ENCODE measurements at regions not wholly inside any gene's neighbourhood (a gene's known extent, or its start where the extent isn't known, plus 50 kb on each side); places are given as distances from the start of the nearest gene placed in this dataset.
A peak's percentile ranks its signal among the peaks of the same experiment; 100 is the strongest.
"Not testable (repeated sequence)": the region's sequence is repeated elsewhere in the genome, so short reads cannot be mapped to it uniquely, and the experiment has no call there.

DNA sequence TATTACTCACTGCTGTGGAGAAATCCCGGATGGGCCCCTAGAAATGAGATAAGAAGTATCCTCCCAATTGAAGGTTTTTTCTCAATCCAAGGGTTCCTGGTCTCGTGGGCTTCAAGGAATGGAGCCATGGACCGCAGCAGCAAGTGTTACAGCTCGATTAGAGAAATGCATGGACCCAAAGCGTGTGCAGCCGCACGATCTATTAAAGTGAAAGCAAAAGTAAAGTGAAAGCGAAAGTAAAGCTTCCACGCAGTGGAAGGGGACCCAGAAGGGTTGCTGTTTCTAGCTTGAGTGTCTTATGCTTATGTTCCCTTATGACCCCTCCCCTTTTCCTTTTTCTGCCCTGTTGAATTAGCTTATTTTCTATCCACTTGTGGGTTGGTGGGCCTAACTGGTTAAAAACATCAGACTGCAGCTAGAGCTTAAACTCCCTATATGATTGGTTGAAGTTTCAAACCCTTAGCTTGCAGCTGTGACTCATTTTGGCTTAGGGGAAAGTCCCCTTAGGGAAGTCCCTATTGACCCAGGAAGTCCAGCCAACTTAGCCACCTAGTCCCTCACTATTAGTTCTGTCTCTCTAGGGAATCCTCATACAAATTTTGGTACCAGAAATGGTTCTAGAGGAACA is 1111.8 kb downstream of the TAF11L14 start:
- DNase-seq, result peak; percentile 15

DNA sequence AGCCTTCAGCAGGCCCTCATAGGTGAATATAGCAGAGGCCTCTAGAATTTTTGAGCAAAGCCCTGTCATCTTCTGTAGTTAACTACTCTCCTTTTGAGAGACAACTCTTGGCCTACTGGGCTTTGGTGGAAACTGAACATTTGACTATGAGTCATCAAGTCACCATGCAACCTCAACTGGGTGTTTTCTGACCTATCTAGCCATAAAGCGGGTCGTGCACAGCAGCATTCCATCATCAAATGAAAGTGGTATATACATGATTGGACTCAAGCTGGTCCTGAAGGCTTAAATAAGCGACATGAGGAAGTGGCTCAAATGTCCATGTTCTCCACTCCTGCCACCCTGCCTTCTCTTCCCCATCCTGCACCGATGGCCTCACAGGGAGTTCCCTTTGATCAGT is 1115.5 kb downstream of the TAF11L14 start:
- no peak for DNase-seq

DNA sequence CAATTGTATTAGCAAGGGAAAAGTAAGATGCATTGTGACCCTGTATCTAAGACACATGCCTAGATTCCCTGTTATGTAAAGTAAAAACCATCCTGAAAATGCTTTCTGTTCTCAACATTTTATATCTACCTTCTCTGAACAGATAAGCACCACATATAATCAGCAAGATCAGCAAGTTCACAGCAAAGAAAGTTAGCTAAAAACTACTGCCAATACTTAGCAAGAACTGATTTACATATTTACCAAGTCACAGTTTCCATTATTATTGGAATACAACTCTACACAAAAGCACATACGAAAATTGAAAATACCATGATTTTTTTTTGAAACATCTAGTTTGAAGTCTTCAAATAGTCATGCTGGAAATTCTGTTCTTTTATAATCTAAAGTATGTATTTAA is 1118.1 kb downstream of the TAF11L14 start:
- DNase-seq, result no peak

DNA sequence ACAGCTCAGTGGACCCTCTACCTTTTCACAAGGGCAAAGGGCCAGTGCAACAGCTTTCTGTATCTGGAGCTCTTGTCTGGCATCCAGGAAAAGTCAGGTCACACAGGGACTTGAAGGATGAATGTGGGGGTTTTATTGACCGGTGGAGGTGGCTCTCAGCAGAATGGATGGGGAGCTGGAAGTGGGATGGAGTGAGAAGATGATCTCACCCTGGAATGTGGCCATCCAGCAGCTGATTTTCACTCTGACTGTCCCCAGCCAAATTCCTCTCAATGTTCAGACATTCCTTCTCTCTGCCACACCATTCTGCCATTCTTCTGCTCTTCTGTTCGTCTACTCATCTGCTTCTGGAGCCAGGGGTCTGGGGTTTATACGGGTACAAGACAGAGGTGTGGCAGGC is 1119.9 kb downstream of the TAF11L14 start:
- no peak for DNase-seq

DNA sequence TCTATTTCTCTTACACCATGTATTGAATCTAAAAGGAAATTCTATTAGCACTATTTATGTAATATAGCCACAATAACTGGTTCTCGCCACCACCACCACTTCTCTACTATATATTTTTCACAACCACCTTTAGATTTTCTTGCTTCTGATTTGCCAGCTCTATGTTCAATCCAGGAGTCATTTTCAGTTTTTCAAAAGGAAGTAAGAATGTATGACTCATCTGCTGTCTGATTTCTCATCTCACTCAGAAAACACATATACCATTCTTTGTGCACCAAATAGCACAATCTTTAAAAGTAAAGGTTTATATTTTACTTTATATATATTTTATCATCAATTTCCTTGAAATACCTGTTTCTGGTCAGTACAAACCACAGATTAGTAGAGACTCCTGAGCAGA is 1127.5 kb downstream of the TAF11L14 start:
- no peak for DNase-seq

DNA sequence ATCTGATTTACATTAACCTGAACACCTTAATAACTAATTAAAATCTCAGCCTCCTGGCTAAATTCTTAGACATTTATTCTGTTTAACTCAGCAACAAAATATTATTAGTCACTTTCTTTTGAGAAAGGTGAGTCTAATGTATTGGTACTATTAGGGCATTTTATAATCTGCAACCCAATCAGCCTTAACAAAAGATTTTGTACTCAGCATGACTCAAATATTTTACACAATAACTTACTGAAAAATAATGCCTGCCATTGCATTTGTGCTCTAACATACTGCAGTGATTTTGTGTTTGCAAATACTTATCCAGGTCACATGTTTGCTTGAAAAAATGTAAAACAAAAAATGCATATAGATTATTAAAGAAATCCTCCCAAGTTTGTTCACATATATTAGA is 1129.9 kb downstream of the TAF11L14 start:
- no peak for DNase-seq

DNA sequence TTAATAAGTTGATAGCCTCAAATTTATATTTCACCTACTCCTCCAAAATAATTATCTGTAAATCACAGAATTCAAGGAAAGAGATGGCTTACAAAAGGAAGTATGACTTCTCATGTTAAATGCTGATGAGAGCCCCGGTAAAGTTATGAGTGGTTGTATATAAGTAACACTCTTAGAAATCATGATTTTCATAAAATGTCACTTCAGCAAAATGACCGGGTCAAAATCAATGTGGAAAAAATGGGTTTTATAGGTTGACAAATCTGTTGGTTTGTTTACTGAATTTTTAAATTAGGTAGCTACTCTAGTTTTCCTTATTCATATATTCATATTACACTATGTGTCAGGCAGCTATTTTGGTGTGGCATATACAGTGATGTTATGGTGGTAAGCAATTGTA is 1131.0 kb downstream of the TAF11L14 start:
- DNase-seq, result no peak

DNA sequence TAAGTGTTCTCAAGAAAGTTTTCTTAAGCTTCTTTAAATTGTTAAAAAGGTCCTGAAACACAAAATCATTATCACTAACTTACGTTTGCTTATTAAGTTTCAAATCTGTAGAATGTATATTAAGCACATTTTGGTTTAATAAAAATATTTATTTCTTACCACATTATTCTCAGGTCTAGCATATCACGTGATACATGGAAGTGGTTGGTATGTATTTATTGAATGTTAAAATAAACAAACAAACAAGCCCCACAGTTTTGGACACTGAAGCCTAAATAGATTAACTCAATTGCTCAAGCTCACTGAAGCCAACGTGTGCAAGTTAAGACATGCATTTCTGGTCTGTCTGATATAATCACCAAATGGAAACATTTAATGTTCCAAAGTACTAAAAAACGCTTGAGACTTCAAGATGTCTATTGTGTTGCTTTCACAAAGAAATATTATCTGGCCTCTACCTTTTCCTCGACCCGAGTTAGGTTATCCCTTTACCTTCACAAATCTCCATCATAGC is 1136.9 kb downstream of the TAF11L14 start:
- DNase-seq, result no peak

DNA sequence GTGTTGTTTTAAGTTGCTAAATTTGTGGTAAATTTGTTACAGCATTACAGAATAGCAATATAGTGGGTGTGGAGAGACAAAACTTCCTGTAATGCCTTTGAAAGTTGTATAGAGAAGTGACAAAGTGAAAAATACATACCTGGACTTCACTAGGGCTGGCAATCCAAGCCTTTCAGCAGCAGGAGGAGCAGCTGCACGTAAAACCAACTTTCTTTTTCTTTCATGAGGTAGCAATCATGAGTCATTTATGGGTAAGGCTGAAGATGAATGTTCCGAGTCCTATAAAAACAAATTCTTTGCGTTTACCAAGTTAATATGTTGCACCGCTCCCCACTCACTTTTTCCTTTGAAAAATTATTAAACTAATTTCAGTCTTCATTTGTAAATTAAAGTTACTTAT is 1138.2 kb downstream of the TAF11L14 start:
- DNase-seq, result no peak

DNA sequence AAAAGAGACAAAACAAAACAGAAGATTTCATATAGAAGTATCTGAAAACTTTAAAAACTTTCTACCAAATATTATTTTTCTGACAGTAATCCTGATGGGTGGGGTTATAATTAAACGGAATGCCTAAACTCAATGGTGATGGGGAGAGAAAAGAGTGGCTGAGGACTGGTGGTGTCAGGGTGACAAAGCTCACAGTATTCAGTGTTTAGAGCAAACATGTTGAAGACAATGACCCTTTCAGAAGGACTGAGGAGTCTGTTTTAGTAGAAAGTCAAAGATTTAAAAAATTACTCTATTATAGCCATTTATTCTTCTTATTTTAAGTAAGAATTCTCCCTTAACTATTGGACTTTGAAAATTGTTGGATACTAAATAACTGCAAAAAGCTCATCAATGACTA is 1144.0 kb downstream of the TAF11L14 start:
- DNase-seq, result no peak

DNA sequence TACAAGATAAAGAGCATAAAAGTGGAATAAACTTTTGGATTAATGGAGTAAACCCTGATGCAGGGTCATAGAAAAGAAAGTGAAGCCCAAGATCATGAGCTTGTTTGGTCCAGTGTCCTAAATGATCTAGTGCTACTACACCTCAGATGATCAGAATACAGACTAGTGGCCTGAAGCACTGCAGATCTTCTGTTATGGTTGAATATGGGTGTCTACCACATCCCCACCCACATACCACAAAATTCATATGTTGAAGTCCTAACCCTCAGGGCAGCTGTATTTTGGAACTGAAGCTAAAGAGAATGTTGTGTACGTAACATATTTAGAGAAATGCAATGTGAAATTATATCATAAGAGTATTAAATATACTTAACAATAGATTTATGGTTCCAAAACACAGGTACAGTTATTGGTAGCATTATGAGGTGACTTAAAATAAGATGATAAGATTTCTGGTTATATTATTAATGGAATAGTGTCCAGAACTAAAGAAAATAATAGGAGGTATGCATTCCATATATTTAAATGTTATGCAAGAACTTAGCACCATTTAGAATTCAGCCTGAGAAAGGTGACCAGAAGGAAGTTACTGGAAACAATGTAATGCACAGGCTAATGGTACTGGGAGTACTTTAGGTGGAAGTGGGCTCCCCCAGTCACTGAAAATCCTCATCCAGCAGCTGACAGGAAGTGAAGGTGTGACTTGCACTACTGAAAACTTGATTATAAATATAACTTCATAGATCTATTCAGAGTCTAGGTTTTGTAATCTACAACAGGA is 1155.1 kb downstream of the TAF11L14 start:
- DNase-seq, result no peak

DNA sequence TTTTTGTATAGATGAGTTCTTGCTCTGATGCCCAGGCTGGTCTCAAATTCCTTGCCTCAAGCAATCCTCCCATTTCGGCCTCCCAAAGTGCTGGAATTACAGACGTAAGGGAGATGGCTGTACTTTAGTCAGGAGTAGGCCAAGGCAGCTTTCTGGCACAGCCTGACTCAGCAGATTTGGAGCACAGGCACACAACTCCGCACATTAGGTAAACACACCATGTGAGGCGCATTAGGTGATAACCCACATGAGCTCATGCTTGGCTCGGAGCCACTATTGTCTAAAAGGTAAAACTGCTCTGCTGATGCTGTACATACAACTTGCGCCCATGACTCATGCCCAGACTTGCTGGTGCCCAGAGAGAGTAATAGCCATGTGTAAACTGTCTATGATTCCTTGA is 1157.9 kb downstream of the TAF11L14 start:
- DNase-seq, result no peak

DNA sequence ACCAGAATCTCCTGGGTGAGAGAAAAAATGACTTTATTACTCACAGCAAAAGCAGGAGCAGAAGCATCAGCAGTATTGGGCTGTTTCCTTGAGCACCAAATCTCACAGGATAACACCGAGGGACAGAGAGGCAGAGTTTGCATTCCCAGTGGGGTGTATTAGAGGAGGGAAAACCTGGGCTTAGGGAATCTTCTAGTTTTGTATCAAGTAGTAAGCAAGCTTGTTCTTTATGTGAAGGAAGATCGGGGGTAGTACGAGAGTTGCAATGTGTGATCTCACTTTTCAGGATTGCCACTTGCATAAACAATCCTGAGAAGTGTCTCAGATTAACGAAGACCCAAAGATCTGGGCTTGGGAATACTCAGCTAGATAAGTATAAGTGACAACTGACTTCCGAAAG is 1163.0 kb downstream of the TAF11L14 start:
- DNase-seq, result no peak

DNA sequence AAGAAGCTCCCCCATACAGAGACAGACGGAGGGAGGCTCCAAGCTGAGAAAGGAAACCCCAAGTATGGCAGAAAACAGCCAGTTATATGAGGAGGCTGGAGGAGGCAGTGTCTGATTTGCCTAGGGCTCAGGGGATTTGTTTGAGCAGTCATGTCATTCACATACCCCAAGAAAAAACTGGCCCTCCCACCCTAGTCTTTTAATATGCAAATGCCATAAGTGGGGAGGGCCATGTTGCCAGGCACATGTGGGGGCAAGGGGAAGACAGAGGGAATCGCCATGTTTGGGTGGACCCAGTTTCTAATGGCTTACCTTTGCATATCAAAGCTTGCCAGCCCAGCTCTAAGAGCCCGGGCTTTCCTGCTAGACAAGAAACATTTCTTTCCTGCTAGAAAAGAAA is 1163.8 kb downstream of the TAF11L14 start:
- DNase-seq, result no peak

DNA sequence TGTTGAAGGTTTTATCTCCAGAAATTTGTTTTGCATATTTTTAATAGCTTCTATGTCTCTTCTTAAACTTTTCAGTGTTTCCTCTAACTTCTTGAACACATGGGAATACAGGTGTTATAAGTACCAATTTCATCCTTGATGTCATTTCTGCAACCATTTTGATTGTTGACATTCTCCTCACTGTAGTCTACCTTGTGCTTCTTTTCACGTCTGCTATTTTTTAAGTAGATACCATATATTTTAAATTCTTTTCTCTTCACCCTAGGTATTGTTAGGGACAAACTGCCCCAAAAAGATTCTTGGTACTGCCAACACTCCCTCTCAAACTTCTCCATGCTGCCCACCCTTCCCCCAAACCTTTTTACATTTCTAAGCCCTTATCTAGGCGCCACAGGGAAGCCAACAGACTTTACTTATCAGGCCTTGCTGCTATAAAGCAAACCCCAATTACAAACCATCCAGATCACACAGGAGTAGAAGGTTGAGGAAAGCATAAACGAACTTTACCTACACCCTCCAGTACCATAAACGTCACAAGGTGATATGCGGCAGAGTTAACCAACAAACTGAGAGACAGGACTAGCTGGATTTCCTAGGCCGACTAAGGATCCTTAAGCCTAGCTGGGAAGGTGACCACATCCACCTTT is 1165.3 kb downstream of the TAF11L14 start:
- no peak for DNase-seq

DNA sequence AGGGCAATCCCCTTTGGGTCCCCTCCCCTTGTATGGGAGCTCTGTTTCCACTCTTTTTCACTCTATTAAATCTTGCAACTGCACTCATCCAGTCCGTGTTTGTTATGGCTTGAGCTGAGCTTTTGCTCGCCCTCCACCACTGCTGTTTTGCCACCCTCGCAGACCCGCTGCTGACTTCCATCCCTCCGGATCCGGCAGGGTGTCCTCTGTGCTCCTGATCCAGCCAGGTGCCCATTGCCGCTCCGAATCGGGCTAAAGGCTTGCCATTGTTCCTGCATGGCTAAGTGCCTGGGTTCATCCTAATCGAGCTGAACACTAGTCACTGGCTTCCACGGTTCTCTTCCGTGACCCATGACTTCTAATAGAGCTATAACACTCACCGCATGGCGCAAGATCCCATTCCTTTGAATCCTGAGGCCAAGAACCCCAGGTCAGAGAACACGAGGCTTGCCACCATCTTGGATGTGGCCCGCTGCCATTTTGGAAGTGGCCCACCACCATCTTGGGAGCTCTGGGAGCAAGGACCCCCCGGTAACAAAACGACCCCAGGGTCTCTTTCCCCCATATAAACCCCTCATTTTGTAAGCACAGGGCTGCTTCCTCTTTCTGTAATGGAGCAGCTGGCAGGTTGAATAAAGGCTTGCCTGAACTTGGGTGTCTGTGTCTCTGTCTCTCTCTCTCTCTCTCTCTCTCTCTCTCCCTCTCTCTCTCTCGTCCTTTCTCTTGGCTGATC is 1166.2 kb downstream of the TAF11L14 start:
- no peak for DNase-seq

DNA sequence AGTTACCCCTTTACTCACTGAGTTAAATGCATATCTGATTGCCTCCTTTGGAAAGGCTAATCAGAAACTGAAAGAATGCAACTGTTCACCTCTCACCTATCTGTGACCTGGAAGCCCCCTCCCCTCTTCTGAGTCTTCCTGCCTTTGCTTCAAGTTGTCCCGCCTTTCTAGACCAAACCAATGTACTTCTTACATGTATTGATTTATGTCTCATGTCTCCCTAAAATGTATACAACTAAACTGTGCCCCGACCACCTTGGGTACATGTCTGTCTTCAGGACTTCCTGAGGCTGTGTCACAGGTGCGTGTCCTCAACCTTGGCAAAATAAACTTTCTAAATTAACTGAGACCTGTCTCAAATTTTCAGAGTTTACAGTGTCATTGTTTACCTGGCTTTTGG is 1167.2 kb downstream of the TAF11L14 start:
- not testable (repeated sequence) for DNase-seq

DNA sequence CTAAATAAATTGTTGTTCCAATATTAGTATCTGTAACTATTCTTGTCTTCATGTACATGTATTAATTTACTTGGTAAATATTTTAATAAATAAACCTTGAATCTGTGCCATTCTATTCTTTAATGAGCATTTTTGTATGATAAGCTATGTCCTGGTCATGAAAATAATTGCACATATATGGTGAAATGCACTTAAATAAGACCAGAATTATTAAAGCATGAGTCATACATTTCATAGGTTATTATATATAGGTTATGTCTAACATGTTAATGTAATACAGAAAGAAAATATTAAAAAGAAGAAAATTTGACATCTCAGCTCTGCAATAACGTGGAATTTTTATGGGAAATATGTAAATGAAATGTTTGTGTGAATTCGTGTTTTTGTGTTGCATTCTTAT is 1168.1 kb downstream of the TAF11L14 start:
- no peak for DNase-seq

DNA sequence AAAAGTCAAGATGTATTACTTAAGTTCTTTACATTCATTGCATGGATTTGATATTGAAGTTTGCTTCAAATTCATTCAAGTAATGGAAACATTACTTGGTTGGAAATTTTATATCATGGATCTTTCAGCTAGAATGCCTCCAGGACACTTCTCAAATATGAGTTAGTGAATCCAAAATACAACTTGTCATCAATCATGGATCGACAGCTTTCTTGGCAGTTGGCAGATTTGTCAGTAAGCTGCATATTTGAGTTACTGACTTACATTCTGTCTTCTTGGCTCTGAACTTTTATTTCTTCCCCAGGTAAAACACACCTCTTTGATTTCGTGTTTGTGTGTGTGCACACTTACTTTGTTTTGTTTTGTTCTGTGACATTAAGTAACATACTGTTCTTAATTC is 1171.1 kb downstream of the TAF11L14 start:
- no peak for DNase-seq

DNA sequence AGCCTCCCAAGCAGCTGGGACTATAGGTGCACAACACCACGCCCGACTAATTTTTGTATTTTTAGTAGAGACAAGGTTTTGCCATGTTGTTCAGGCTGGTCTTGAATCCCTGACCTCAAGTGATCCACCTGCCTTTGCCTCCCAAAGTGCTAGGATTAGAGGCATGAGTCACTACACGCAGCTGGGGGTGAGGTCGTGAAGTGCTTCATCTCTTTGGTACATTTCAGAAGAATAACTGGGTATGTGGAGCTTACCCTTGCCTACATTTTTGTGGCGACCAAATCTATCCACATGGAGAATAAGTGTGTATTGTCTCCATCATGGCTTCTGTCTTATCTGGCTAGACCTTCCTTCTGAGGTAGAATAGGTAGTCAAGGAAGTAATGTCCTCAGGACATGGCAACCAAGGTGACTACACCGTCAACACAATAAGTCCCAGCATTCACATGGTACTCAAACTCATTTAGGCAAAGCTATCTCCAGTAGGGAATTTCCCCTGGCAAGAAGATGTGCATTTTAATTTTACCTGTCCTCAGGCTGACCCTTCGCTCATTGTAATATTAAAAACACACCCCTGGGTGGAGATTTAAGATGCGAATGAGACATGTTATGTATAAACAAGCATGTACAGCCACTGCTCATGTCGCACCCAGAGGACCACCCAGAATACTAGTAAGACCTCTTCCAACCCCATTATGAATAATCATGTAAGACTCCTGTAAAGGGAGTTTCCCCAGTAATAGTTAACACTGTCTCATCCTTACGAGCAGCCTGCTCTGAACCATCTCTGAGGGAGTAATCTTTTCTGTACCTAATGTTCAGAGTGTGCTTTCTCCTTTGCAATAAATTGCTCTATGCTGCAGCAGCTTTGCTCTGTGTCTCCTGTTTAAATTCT is 1173.2 kb downstream of the TAF11L14 start:
- DNase-seq, result no peak

DNA sequence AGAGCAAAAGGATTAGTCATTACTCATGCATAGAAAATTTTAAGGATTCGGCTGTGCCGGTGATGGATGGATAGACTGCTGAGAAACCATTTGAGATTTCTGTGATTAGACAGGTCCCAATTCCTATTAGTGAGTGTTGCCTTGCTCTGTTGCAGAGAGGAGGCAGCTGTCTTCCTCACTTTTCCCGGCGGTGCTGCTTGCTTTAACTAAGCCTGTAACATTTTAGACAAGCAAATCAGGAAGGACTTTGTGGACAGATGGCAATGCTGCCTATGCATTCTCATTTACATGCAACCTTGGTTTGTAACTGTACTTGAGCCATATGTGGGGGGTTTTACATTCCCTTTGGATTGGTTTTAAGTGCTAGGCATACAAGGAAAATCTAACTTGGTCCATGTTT is 1176.3 kb downstream of the CDH18 start:
- no peak for DNase-seq

DNA sequence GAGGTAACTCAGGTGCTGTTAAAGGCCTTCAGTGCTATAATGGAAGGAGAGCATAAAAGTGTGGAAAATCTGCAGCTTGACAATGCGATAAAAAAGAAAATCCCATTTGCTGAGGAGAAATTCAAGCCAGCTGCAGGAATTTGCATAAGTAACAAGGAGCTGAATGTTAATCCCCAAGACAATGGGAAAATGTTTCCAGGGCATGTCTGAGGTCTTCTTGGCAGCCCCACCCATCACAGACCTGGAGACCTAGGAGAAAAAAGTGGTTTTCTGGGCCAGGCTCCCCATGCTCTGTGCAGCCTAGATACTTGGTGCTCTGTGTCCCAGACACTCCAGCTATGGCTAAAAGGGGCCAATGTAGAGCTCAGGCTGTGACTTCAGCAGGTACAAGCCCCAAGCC is 1159.6 kb downstream of the CDH18 start:
- DNase-seq, result no peak

Data from stimulated activated CD4-positive, alpha-beta T cell treated with anti-CD3 and anti-CD28 coated beads, Interleukin-12 subunit alpha, Interleukin-12 subunit beta, amount 100 ng/mL, for 4 hours (primary cell).